ENCODE measurements at regions not wholly inside any gene's neighbourhood (a gene's known extent, or its start where the extent isn't known, plus 50 kb on each side); places are given as distances from the start of the nearest gene placed in this dataset.

- Histone ChIP-seq H3K9me3 (no peaks in the 10 kb centered on the region), H3K4me3 (no peak overlapping the region), H3K27me3 (ENCODE audit: low read depth) (no peaks in the 10 kb centered on the region), H3K4me1 (no peaks in the 10 kb centered on the region), H3K36me3 (replicated peaks) (no peaks in the 10 kb centered on the region)
- DNase-seq (ENCODE audit: low spot score in 2 of 2): no peak
- in situ Hi-C loops (cut with MboI; ENCODE audit: low sequenced_read_pairs): no loop called here
These were observed 1145.7 kb downstream of the EPHA3 start for GRCh38 chr3:90253131-90253530.

DNA sequence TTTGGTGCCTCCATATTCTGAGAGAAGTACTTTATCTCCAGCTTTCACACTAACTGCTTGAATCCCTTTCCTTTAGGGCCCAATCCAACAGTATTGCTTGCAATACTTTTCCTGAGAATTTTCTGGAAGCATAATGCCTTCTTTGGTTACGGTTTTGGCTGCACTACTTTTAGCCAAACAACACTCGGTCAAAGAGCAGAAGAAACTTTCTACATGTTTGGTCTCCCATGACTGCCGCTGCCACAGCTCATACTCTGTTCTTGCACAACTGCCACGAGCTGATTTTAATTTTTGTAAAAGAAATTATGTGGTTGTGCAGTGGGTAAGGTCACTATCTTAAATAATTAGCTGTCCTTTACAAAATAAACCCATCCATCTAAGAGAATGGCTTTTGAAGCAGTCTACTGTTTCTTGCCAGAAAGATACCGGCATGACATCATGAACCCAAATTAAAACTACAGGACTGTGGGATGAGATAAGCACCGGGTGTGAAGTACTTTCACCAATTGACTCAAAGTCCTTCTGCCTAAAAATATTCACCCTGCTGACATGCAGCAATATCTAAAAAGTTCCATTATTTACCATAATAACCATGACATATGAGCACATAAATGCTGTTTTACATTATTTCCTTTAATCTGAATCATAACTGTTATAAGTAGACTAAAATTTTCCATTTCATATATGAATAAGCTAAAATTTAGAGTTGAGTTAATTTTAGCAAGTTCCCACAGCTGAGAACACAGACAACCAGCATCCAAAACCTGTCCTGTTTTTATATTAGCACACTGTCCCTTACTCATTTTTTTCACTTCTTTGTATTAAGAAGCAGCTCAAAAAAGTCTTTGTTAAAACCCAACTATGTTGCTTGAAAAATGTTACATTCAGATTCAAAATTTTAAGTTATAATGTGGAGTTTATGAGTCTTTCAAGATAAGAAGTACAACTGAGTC lies 1154.3 kb downstream of the EPHA3 start:
- no peak for DNase-seq (ENCODE audit: low spot score in 2 of 2)
- H3K4me1 ChIP-seq: no peaks in the 10 kb centered on the region
- H3K4me3 ChIP-seq: no peak overlapping the region
- H3K27me3 ChIP-seq (ENCODE audit: low read depth): no peaks in the 10 kb centered on the region
- H3K9me3 ChIP-seq: 0 out of 2 replicates have a peak, but pooled peaks cover 2% of the 10 kb centered on the region
- H3K36me3 ChIP-seq (replicated peaks): no peaks in the 10 kb centered on the region
- in situ Hi-C loops (cut with MboI; ENCODE audit: low sequenced_read_pairs): no loop called here

Measured in HAP-1 (cell line).